H9 (cell line): ENCODE measurements at regions not wholly inside any gene's neighbourhood (a gene's known extent, or its start where the extent isn't known, plus 50 kb on each side); places are given as distances from the start of the nearest gene placed in this dataset.

Experiments
- DNase-seq: peaks from one replicate; pipeline ENCODE4 v3.0.0-alpha.2; 2017
- H2AFZ ChIP-seq: one replicate; pipeline ENCODE4 v1.6.1; 2013; ENCODE audit warnings: mild to moderate bottlenecking, low read length, control low read depth, moderate library complexity
- H2AK5ac ChIP-seq: 2 replicates; pipeline ENCODE4 v1.6.1; 2013; ENCODE audit warnings: low read length, control low read depth, mixed read lengths; ENCODE audit not compliant: insufficient read length
- H2BK120ac ChIP-seq: one replicate; pipeline ENCODE4 v1.6.1; 2013; ENCODE audit warnings: low read depth, mild to moderate bottlenecking, low read length, control low read depth, inconsistent platforms; ENCODE audit not compliant: poor library complexity, severe bottlenecking
- H2BK12ac ChIP-seq: 2 replicates; pipeline ENCODE4 v1.6.1; 2013; ENCODE audit warnings: low read length, control low read depth, mixed read lengths, low read depth; ENCODE audit not compliant: insufficient read length
- H2BK15ac ChIP-seq: 2 replicates; pipeline ENCODE4 v1.6.1; 2013; ENCODE audit warnings: low read depth, low read length, control low read depth
- H2BK20ac ChIP-seq: one replicate; pipeline ENCODE4 v1.6.1; 2013; ENCODE audit warnings: low read depth, mild to moderate bottlenecking, low read length, control low read depth, inconsistent platforms; ENCODE audit not compliant: poor library complexity, severe bottlenecking
- H2BK5ac ChIP-seq: 2 replicates; pipeline ENCODE4 v1.6.1; 2013; ENCODE audit warnings: low read length, control low read depth, mixed read lengths; ENCODE audit not compliant: insufficient read length
- H3K14ac ChIP-seq: 2 replicates; pipeline ENCODE4 v1.6.1; 2013; ENCODE audit warnings: low read length, control low read depth; ENCODE audit not compliant: insufficient read depth
- H3K18ac ChIP-seq: 2 replicates; pipeline ENCODE4 v1.6.1; 2013; ENCODE audit warnings: low read depth, mild to moderate bottlenecking, mixed read lengths, low read length, control low read depth; ENCODE audit not compliant: insufficient read length
- H3K23ac ChIP-seq: 2 replicates; pipeline ENCODE4 v1.6.1; 2013; ENCODE audit warnings: low read length, control low read depth, mixed read lengths, low read depth; ENCODE audit not compliant: insufficient read length
- H3K23me2 ChIP-seq: 2 replicates; pipeline ENCODE4 v1.6.1; 2013; ENCODE audit warnings: low read depth, mild to moderate bottlenecking, mixed read lengths, low read length, control low read depth; ENCODE audit not compliant: insufficient read length, poor library complexity, severe bottlenecking
- H3K27ac ChIP-seq: 2 replicates; pipeline ENCODE4 v1.5.1; 2013; ENCODE audit warnings: low read length, control low read depth, mixed read lengths, low read depth; ENCODE audit not compliant: insufficient read length
- H3K27me3 ChIP-seq: 2 replicates; pipeline ENCODE4 v1.6.1; 2013; ENCODE audit warnings: low read length, control low read depth, inconsistent platforms; ENCODE audit not compliant: insufficient read depth
- H3K4ac ChIP-seq: 2 replicates; pipeline ENCODE4 v1.6.1; 2013; ENCODE audit warnings: low read depth, mild to moderate bottlenecking, control low read depth, inconsistent platforms, low read length, moderate library complexity
- H3K4me1 ChIP-seq: 2 replicates; pipeline ENCODE4 v1.6.1; 2013; ENCODE audit warnings: low read length, control low read depth, inconsistent platforms; ENCODE audit not compliant: insufficient read depth
- H3K4me2 ChIP-seq: 2 replicates; pipeline ENCODE4 v1.6.1; 2013; ENCODE audit warnings: low read length, control low read depth, mixed read lengths; ENCODE audit not compliant: insufficient read length, insufficient read depth
- H3K56ac ChIP-seq: 2 replicates; pipeline ENCODE4 v1.6.1; 2013; ENCODE audit warnings: low read depth, mild to moderate bottlenecking, mixed read lengths, low read length, control low read depth; ENCODE audit not compliant: insufficient read length
- H3K79me1 ChIP-seq: 2 replicates; pipeline ENCODE4 v1.6.1; 2013; ENCODE audit warnings: low read depth, mild to moderate bottlenecking, moderate library complexity, low read length, control low read depth, inconsistent platforms; ENCODE audit not compliant: insufficient read depth, poor library complexity, severe bottlenecking
- H3K79me2 ChIP-seq: 2 replicates; pipeline ENCODE4 v1.6.1; 2013; ENCODE audit warnings: low read length, control low read depth, inconsistent platforms; ENCODE audit not compliant: insufficient read depth
- H3K9ac ChIP-seq: 2 replicates; pipeline ENCODE4 v1.6.1; 2013; ENCODE audit warnings: low read length, control low read depth, mixed read lengths; ENCODE audit not compliant: insufficient read length; ENCODE audit errors: extremely low read depth
- H3K9me3 ChIP-seq: one replicate; pipeline ENCODE4 v1.6.1; 2013; ENCODE audit warnings: low read depth, low read length, inconsistent platforms; ENCODE audit not compliant: control insufficient read depth
- H3T11ph ChIP-seq: one replicate; pipeline ENCODE4 v1.6.1; 2013; ENCODE audit warnings: mild to moderate bottlenecking, low read length, control low read depth, inconsistent platforms
- H4K20me1 ChIP-seq: one replicate; pipeline ENCODE4 v1.6.1; 2013; ENCODE audit not compliant: control insufficient read depth, insufficient read length, insufficient read depth
- H4K5ac ChIP-seq: 2 replicates; pipeline ENCODE4 v1.6.1; 2013; ENCODE audit warnings: low read depth, mild to moderate bottlenecking, mixed read lengths, low read length, control low read depth; ENCODE audit not compliant: insufficient read length
- H4K8ac ChIP-seq: replicated peaks from 2 replicates; pipeline ENCODE4 v1.6.1; 2013; ENCODE audit warnings: low read length, control low read depth, mixed read lengths, low read depth; ENCODE audit not compliant: insufficient read length
- H4K91ac ChIP-seq: 2 replicates; pipeline ENCODE4 v1.6.1; 2013; ENCODE audit warnings: low read depth, mild to moderate bottlenecking, moderate library complexity, mixed read lengths, low read length, control low read depth; ENCODE audit not compliant: insufficient read length
- H3K27ac Mint-ChIP-seq, 3 experiments: 2 replicates in 2 of 3; 3 replicates in 1 of 3; pipeline ENCODE4 v1.8.0; 2020 to 2021; ENCODE audit warnings: mixed read lengths in 3 of 3, mild to moderate bottlenecking in 1 of 3, moderate library complexity in 1 of 3
- H3K27me3 Mint-ChIP-seq: 2 replicates; pipeline ENCODE4 v1.8.0; 2021; ENCODE audit warnings: low read depth, mild to moderate bottlenecking, moderate library complexity, mixed read lengths
- H3K36me3 Mint-ChIP-seq, 3 experiments: 2 replicates in 2 of 3; 3 replicates in 1 of 3; pipeline ENCODE4 v1.8.0; 2020 to 2021; ENCODE audit warnings: low read depth in 3 of 3, mixed read lengths in 3 of 3; ENCODE audit not compliant: insufficient read depth in 1 of 3
- H3K4me1 Mint-ChIP-seq, 2 experiments: 2 replicates each; pipeline ENCODE4 v1.8.0; 2020; ENCODE audit warnings: mixed read lengths in 2 of 2
- H3K4me3 Mint-ChIP-seq, 2 experiments: 2 replicates in 1 of 2; 3 replicates in 1 of 2; pipeline ENCODE4 v1.8.0; 2020 to 2021; ENCODE audit warnings: mild to moderate bottlenecking in 2 of 2, mixed read lengths in 2 of 2, moderate library complexity in 1 of 2
- H3K9me3 Mint-ChIP-seq, 2 experiments: 2 replicates in 1 of 2; 3 replicates in 1 of 2; pipeline ENCODE4 v1.8.0; 2020; ENCODE audit warnings: mild to moderate bottlenecking in 2 of 2, mixed read lengths in 2 of 2, moderate library complexity in 1 of 2
- WGBS: extraction: QIAGEN DNeasy Blood & Tissue Kit; methylation state at CpG from one replicate; pipeline ENCODE4 v1.1.7; 2013; ENCODE audit warnings: missing lambda C conversion rate, low lambda C conversion rate, mixed read lengths; ENCODE audit not compliant: insufficient read length; ENCODE audit errors: extremely low coverage; 5-methylcytosine and 5-hydroxymethylcytosine counted together
- TF ChIP-seq, protein P1 (sequence below): fragments of 200-600 bp; sonication (generic); conservative IDR thresholded peaks from 3 replicates; pipeline ENCODE4 v1.8.0; 2021; ENCODE audit warnings: antibody characterized with exemption, mild to moderate bottlenecking

DNA sequence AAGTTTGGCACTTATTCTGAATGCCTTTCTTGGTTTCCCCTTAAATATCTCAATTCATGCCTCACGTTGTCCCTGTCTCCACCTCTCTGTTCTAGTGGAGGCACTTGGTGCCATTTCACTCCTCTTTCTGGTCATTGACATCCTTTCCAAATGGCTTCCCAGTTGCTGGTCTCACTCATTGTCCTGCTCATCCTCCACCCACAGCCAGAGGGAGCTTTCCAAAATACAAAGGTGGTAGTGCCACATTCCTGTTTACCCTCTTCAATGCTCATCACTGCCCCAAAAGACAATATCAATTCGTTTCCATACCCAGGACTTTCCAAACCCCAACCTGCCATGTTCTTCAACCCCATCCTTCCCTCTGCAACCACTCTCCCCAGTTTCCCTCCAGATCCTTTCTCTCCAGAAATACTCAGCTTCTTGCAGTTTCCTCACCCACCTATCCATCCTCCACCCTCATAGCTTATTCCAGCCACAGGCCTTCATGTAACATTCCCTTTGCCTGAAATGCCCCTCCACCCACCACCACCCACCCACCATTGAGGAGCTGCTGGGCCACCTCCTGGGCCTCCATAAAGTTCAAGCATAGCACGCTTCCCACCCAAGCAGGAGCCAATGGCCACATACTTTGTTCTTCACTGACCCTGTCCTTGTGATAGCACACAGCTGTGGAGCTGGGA, 63.1 kb upstream of the ADRB1 start:
- Histone ChIP-seq H2BK12ac (no peak overlapping the region), H2BK5ac (no peak overlapping the region), H3K9me3 (no peaks in the 10 kb centered on the region), H3K23ac (no peak overlapping the region), H3K56ac (no peak overlapping the region), H4K5ac (no peak overlapping the region), H3T11ph (no peak overlapping the region), H3K4me1 (0 out of 2 replicates have a peak, but pooled peaks cover 2% of the 10 kb centered on the region), H3K23me2 (no peaks in the 10 kb centered on the region), H2BK120ac (no peak overlapping the region), H2BK15ac (no peak overlapping the region), H4K91ac (no peak overlapping the region), H3K27me3 (no peaks in the 10 kb centered on the region; the same call in 1 of the 2 replicates), H3K79me1 (no peaks in the 10 kb centered on the region), H3K14ac (no peak overlapping the region), H3K18ac (no peak overlapping the region), H3K27ac (no peak overlapping the region), H2BK20ac (no peak overlapping the region), H2AFZ (no peak overlapping the region), H3K9ac (no peak overlapping the region), H3K4me2 (no peak overlapping the region), H2AK5ac (no peak overlapping the region), H4K20me1 (no peaks in the 10 kb centered on the region), H3K4ac (no peak overlapping the region), H3K79me2 (no peaks in the 10 kb centered on the region), H4K8ac (no peak overlapping the region)
- TF ChIP-seq, protein P1, sequence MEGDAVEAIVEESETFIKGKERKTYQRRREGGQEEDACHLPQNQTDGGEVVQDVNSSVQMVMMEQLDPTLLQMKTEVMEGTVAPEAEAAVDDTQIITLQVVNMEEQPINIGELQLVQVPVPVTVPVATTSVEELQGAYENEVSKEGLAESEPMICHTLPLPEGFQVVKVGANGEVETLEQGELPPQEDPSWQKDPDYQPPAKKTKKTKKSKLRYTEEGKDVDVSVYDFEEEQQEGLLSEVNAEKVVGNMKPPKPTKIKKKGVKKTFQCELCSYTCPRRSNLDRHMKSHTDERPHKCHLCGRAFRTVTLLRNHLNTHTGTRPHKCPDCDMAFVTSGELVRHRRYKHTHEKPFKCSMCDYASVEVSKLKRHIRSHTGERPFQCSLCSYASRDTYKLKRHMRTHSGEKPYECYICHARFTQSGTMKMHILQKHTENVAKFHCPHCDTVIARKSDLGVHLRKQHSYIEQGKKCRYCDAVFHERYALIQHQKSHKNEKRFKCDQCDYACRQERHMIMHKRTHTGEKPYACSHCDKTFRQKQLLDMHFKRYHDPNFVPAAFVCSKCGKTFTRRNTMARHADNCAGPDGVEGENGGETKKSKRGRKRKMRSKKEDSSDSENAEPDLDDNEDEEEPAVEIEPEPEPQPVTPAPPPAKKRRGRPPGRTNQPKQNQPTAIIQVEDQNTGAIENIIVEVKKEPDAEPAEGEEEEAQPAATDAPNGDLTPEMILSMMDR = peak; percentile 52
- Mint-ChIP-seq H3K27ac (no peak overlapping the region), H3K4me3 (no peak overlapping the region; a peak in 1 of 5 replicates), H3K9me3 (no peaks in the 10 kb centered on the region), H3K27me3 (peaks cover 14% of the 10 kb centered on the region), H3K4me1 (peaks cover 19 to 22% of the 10 kb centered on the region in 2 experiments), H3K36me3 (no peaks in the 10 kb centered on the region; a peak in 1 of 7 replicates)
- WGBS = no CpG with 5 or more reads among the region's 3 CpGs
- DNase-seq = no peak
